Loucy (cell line): ENCODE measurements at regions not wholly inside any gene's neighbourhood (a gene's known extent, or its start where the extent isn't known, plus 50 kb on each side); places are given as distances from the start of the nearest gene placed in this dataset.

Experiments used
- H2AFZ ChIP-seq: fragments of 200-600 bp; sonication (generic); 2 replicates; pipeline ENCODE4 v1.6.0; 2016; ENCODE audit warnings: antibody characterized with exemption, mild to moderate bottlenecking, low read length, moderate library complexity
- H3F3A ChIP-seq: fragments of 200-600 bp; 2 replicates; pipeline ENCODE4 v1.6.0; 2016; ENCODE audit warnings: antibody characterized with exemption, low read depth, mild to moderate bottlenecking
- H3K27me3 ChIP-seq: fragments of 200-600 bp; sonication (generic); 2 replicates; pipeline ENCODE4 v1.6.1; 2014; ENCODE audit warnings: low read length, mild to moderate bottlenecking; ENCODE audit not compliant: insufficient read depth, poor library complexity, severe bottlenecking
- H3K36me3 ChIP-seq: fragments of 200-600 bp; sonication (generic); 2 replicates; pipeline ENCODE4 v1.6.1; 2016; ENCODE audit warnings: low read length; ENCODE audit not compliant: insufficient read depth
- H3K4me1 ChIP-seq: fragments of 200-600 bp; sonication (generic); 2 replicates; pipeline ENCODE4 v1.5.1; 2014; ENCODE audit warnings: low read length, mild to moderate bottlenecking; ENCODE audit not compliant: insufficient read depth, poor library complexity, severe bottlenecking
- H3K4me2 ChIP-seq: fragments of 200-600 bp; sonication (generic); 2 replicates; pipeline ENCODE4 v1.6.0; 2014; ENCODE audit warnings: antibody characterized with exemption, low read length, low read depth, mild to moderate bottlenecking; ENCODE audit not compliant: poor library complexity, severe bottlenecking
- H3K4me3 ChIP-seq: fragments of 200-600 bp; sonication (generic); 2 replicates; pipeline ENCODE4 v1.5.1; 2014; ENCODE audit warnings: low read length, mild to moderate bottlenecking, mixed read lengths; ENCODE audit not compliant: poor library complexity, severe bottlenecking
- H3K79me2 ChIP-seq: fragments of 200-600 bp; sonication (generic); 2 replicates; pipeline ENCODE4 v1.6.1; 2014; ENCODE audit warnings: low read length; ENCODE audit not compliant: insufficient read depth
- H3K9ac ChIP-seq: fragments of 200-600 bp; sonication (generic); 2 replicates; pipeline ENCODE4 v1.6.0; 2014; ENCODE audit warnings: mild to moderate bottlenecking, low read depth, low read length, moderate library complexity; ENCODE audit not compliant: poor library complexity, severe bottlenecking
- H3K9me2 ChIP-seq: fragments of 200-600 bp; sonication (generic); replicated peaks from 2 replicates; pipeline ENCODE4 v1.6.1; 2016; ENCODE audit warnings: low read depth, low read length, mixed read lengths
- H3K9me3 ChIP-seq: fragments of 200-600 bp; sonication (generic); 2 replicates; pipeline ENCODE4 v1.6.1; 2014; ENCODE audit warnings: mild to moderate bottlenecking, antibody characterized with exemption, low read length, low read depth; ENCODE audit not compliant: insufficient read depth
- H4K20me1 ChIP-seq: fragments of 200-600 bp; sonication (generic); 2 replicates; pipeline ENCODE4 v1.6.0; 2014; ENCODE audit warnings: antibody characterized with exemption, low read length, mild to moderate bottlenecking; ENCODE audit not compliant: insufficient read depth, poor library complexity, severe bottlenecking
- CTCF ChIP-seq: fragments of 200-600 bp; sonication (generic); conservative IDR thresholded peaks from 2 replicates; pipeline ENCODE4 v1.5.1; 2014; ENCODE audit warnings: mild to moderate bottlenecking, antibody characterized with exemption, low read length
- EZH2phosphoT487 ChIP-seq: fragments of 200-600 bp; IDR thresholded peaks from 2 replicates; pipeline ENCODE4 v1.6.1; 2018; ENCODE audit warnings: antibody characterized with exemption, mild to moderate bottlenecking, moderate library complexity, borderline replicate concordance

GRCh38 chr6:156402227-156402626 lies 375.0 kb upstream of the ARID1B start:
- no peaks in the 10 kb centered on the region for H3K79me2 ChIP-seq
- H3K9me3 ChIP-seq = no peaks in the 10 kb centered on the region
- H3K27me3 ChIP-seq = no peaks in the 10 kb centered on the region
- H3K36me3 ChIP-seq = no peaks in the 10 kb centered on the region
- no peak overlapping the region for H3K4me2 ChIP-seq
- no peak overlapping the region for H3K9ac ChIP-seq
- no peak overlapping the region for H3K4me3 ChIP-seq
- no peaks in the 10 kb centered on the region for H3K9me2 ChIP-seq
- no peaks in the 10 kb centered on the region for H4K20me1 ChIP-seq
- no peaks in the 10 kb centered on the region for H3F3A ChIP-seq
- H2AFZ ChIP-seq = no peak overlapping the region
- H3K4me1 ChIP-seq = no peaks in the 10 kb centered on the region
- TF ChIP-seq EZH2phosphoT487 (no peak), CTCF (no peak)

DNA sequence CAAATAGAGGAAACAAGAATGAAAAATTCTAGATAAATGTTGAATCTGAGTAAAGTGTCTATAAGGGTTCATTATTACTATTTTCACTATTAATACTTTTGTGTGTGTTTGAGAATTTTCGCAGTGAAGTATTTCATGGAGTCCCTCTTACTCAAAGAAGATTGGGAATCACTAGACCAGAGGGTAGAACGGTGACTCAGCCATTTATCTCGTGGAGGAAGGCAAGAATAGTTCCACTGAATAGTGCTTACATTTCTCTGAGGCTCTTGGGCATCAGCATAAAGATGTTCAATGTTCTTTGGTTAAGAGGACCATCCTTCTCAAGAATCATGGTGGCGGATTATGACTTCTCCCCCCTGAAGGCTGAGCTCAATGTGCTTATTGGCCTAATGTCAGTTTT lies 376.7 kb upstream of the ARID1B start:
- H3K4me3 ChIP-seq = no peak overlapping the region
- H3K9me2 ChIP-seq = no peaks in the 10 kb centered on the region
- no peak overlapping the region for H2AFZ ChIP-seq
- no peaks in the 10 kb centered on the region for H3K27me3 ChIP-seq
- TF ChIP-seq CTCF (no peak), EZH2phosphoT487 (no peak)
- no peaks in the 10 kb centered on the region for H4K20me1 ChIP-seq
- H3K9ac ChIP-seq = no peak overlapping the region
- H3K4me1 ChIP-seq = peaks cover 8% of the 10 kb centered on the region
- no peaks in the 10 kb centered on the region for H3K79me2 ChIP-seq
- no peaks in the 10 kb centered on the region for H3K36me3 ChIP-seq
- H3F3A ChIP-seq = no peaks in the 10 kb centered on the region
- no peak overlapping the region for H3K4me2 ChIP-seq
- no peaks in the 10 kb centered on the region for H3K9me3 ChIP-seq

DNA sequence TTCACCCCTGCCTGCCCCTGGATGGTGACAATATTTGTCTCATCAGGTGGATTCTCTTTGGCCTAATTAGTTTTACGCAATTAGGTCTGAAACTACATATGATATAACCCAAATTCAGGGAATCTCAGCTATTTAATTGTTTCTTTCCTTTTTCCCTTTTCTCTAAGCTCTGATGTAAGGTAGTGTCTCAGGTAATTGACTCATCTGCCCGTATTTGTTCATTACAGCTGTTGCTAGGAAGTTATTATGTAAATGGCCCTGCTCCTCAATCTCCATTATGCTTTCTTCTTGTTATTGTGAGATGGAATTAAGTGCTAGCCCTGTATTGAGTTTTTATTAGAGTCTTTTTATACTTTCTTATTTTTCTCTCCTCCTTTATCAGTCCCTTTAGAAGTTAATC lies 378.2 kb upstream of the ARID1B start:
- Histone ChIP-seq H3K79me2 (no peaks in the 10 kb centered on the region), H2AFZ (no peak overlapping the region), H3F3A (no peaks in the 10 kb centered on the region), H3K4me2 (no peak overlapping the region), H3K4me1 (peaks cover 8% of the 10 kb centered on the region), H3K9ac (no peak overlapping the region), H3K9me2 (no peaks in the 10 kb centered on the region), H3K36me3 (no peaks in the 10 kb centered on the region), H3K9me3 (no peaks in the 10 kb centered on the region), H3K4me3 (no peak overlapping the region), H4K20me1 (no peaks in the 10 kb centered on the region), H3K27me3 (no peaks in the 10 kb centered on the region)
- TF ChIP-seq CTCF (no peak), EZH2phosphoT487 (no peak)
